H9 (cell line): ENCODE measurements at regions not wholly inside any gene's neighbourhood (a gene's known extent, or its start where the extent isn't known, plus 50 kb on each side); places are given as distances from the start of the nearest gene placed in this dataset.

Source experiments
- DNase-seq: peaks from one replicate; pipeline ENCODE4 v3.0.0-alpha.2; 2017
- H2AFZ ChIP-seq: one replicate; pipeline ENCODE4 v1.6.1; 2013; ENCODE audit warnings: mild to moderate bottlenecking, low read length, control low read depth, moderate library complexity
- H2AK5ac ChIP-seq: 2 replicates; pipeline ENCODE4 v1.6.1; 2013; ENCODE audit warnings: low read length, control low read depth, mixed read lengths; ENCODE audit not compliant: insufficient read length
- H2BK120ac ChIP-seq: one replicate; pipeline ENCODE4 v1.6.1; 2013; ENCODE audit warnings: low read depth, mild to moderate bottlenecking, low read length, control low read depth, inconsistent platforms; ENCODE audit not compliant: poor library complexity, severe bottlenecking
- H2BK12ac ChIP-seq: 2 replicates; pipeline ENCODE4 v1.6.1; 2013; ENCODE audit warnings: low read length, control low read depth, mixed read lengths, low read depth; ENCODE audit not compliant: insufficient read length
- H2BK15ac ChIP-seq: 2 replicates; pipeline ENCODE4 v1.6.1; 2013; ENCODE audit warnings: low read depth, low read length, control low read depth
- H2BK20ac ChIP-seq: one replicate; pipeline ENCODE4 v1.6.1; 2013; ENCODE audit warnings: low read depth, mild to moderate bottlenecking, low read length, control low read depth, inconsistent platforms; ENCODE audit not compliant: poor library complexity, severe bottlenecking
- H2BK5ac ChIP-seq: 2 replicates; pipeline ENCODE4 v1.6.1; 2013; ENCODE audit warnings: low read length, control low read depth, mixed read lengths; ENCODE audit not compliant: insufficient read length
- H3K14ac ChIP-seq: 2 replicates; pipeline ENCODE4 v1.6.1; 2013; ENCODE audit warnings: low read length, control low read depth; ENCODE audit not compliant: insufficient read depth
- H3K18ac ChIP-seq: 2 replicates; pipeline ENCODE4 v1.6.1; 2013; ENCODE audit warnings: low read depth, mild to moderate bottlenecking, mixed read lengths, low read length, control low read depth; ENCODE audit not compliant: insufficient read length
- H3K23ac ChIP-seq: 2 replicates; pipeline ENCODE4 v1.6.1; 2013; ENCODE audit warnings: low read length, control low read depth, mixed read lengths, low read depth; ENCODE audit not compliant: insufficient read length
- H3K23me2 ChIP-seq: 2 replicates; pipeline ENCODE4 v1.6.1; 2013; ENCODE audit warnings: low read depth, mild to moderate bottlenecking, mixed read lengths, low read length, control low read depth; ENCODE audit not compliant: insufficient read length, poor library complexity, severe bottlenecking
- H3K27ac ChIP-seq: 2 replicates; pipeline ENCODE4 v1.5.1; 2013; ENCODE audit warnings: low read length, control low read depth, mixed read lengths, low read depth; ENCODE audit not compliant: insufficient read length
- H3K27me3 ChIP-seq: 2 replicates; pipeline ENCODE4 v1.6.1; 2013; ENCODE audit warnings: low read length, control low read depth, inconsistent platforms; ENCODE audit not compliant: insufficient read depth
- H3K4ac ChIP-seq: 2 replicates; pipeline ENCODE4 v1.6.1; 2013; ENCODE audit warnings: low read depth, mild to moderate bottlenecking, control low read depth, inconsistent platforms, low read length, moderate library complexity
- H3K4me1 ChIP-seq: 2 replicates; pipeline ENCODE4 v1.6.1; 2013; ENCODE audit warnings: low read length, control low read depth, inconsistent platforms; ENCODE audit not compliant: insufficient read depth
- H3K4me2 ChIP-seq: 2 replicates; pipeline ENCODE4 v1.6.1; 2013; ENCODE audit warnings: low read length, control low read depth, mixed read lengths; ENCODE audit not compliant: insufficient read length, insufficient read depth
- H3K56ac ChIP-seq: 2 replicates; pipeline ENCODE4 v1.6.1; 2013; ENCODE audit warnings: low read depth, mild to moderate bottlenecking, mixed read lengths, low read length, control low read depth; ENCODE audit not compliant: insufficient read length
- H3K79me1 ChIP-seq: 2 replicates; pipeline ENCODE4 v1.6.1; 2013; ENCODE audit warnings: low read depth, mild to moderate bottlenecking, moderate library complexity, low read length, control low read depth, inconsistent platforms; ENCODE audit not compliant: insufficient read depth, poor library complexity, severe bottlenecking
- H3K79me2 ChIP-seq: 2 replicates; pipeline ENCODE4 v1.6.1; 2013; ENCODE audit warnings: low read length, control low read depth, inconsistent platforms; ENCODE audit not compliant: insufficient read depth
- H3K9ac ChIP-seq: 2 replicates; pipeline ENCODE4 v1.6.1; 2013; ENCODE audit warnings: low read length, control low read depth, mixed read lengths; ENCODE audit not compliant: insufficient read length; ENCODE audit errors: extremely low read depth
- H3K9me3 ChIP-seq: one replicate; pipeline ENCODE4 v1.6.1; 2013; ENCODE audit warnings: low read depth, low read length, inconsistent platforms; ENCODE audit not compliant: control insufficient read depth
- H3T11ph ChIP-seq: one replicate; pipeline ENCODE4 v1.6.1; 2013; ENCODE audit warnings: mild to moderate bottlenecking, low read length, control low read depth, inconsistent platforms
- H4K20me1 ChIP-seq: one replicate; pipeline ENCODE4 v1.6.1; 2013; ENCODE audit not compliant: control insufficient read depth, insufficient read length, insufficient read depth
- H4K5ac ChIP-seq: 2 replicates; pipeline ENCODE4 v1.6.1; 2013; ENCODE audit warnings: low read depth, mild to moderate bottlenecking, mixed read lengths, low read length, control low read depth; ENCODE audit not compliant: insufficient read length
- H4K8ac ChIP-seq: replicated peaks from 2 replicates; pipeline ENCODE4 v1.6.1; 2013; ENCODE audit warnings: low read length, control low read depth, mixed read lengths, low read depth; ENCODE audit not compliant: insufficient read length
- H4K91ac ChIP-seq: 2 replicates; pipeline ENCODE4 v1.6.1; 2013; ENCODE audit warnings: low read depth, mild to moderate bottlenecking, moderate library complexity, mixed read lengths, low read length, control low read depth; ENCODE audit not compliant: insufficient read length
- H3K27ac Mint-ChIP-seq, 3 experiments: 2 replicates in 2 of 3; 3 replicates in 1 of 3; pipeline ENCODE4 v1.8.0; 2020 to 2021; ENCODE audit warnings: mixed read lengths in 3 of 3, mild to moderate bottlenecking in 1 of 3, moderate library complexity in 1 of 3
- H3K27me3 Mint-ChIP-seq: 2 replicates; pipeline ENCODE4 v1.8.0; 2021; ENCODE audit warnings: low read depth, mild to moderate bottlenecking, moderate library complexity, mixed read lengths
- H3K36me3 Mint-ChIP-seq, 3 experiments: 2 replicates in 2 of 3; 3 replicates in 1 of 3; pipeline ENCODE4 v1.8.0; 2020 to 2021; ENCODE audit warnings: low read depth in 3 of 3, mixed read lengths in 3 of 3; ENCODE audit not compliant: insufficient read depth in 1 of 3
- H3K4me1 Mint-ChIP-seq, 2 experiments: 2 replicates each; pipeline ENCODE4 v1.8.0; 2020; ENCODE audit warnings: mixed read lengths in 2 of 2
- H3K4me3 Mint-ChIP-seq, 2 experiments: 2 replicates in 1 of 2; 3 replicates in 1 of 2; pipeline ENCODE4 v1.8.0; 2020 to 2021; ENCODE audit warnings: mild to moderate bottlenecking in 2 of 2, mixed read lengths in 2 of 2, moderate library complexity in 1 of 2
- H3K9me3 Mint-ChIP-seq, 2 experiments: 2 replicates in 1 of 2; 3 replicates in 1 of 2; pipeline ENCODE4 v1.8.0; 2020; ENCODE audit warnings: mild to moderate bottlenecking in 2 of 2, mixed read lengths in 2 of 2, moderate library complexity in 1 of 2
- CTCF ChIP-seq: fragments of 200-600 bp; sonication (generic); conservative IDR thresholded peaks from 3 replicates; pipeline ENCODE4 v1.8.0; 2021; ENCODE audit warnings: antibody characterized with exemption, mild to moderate bottlenecking
- WGBS: extraction: QIAGEN DNeasy Blood & Tissue Kit; methylation state at CpG from one replicate; pipeline ENCODE4 v1.1.7; 2013; ENCODE audit warnings: missing lambda C conversion rate, low lambda C conversion rate, mixed read lengths; ENCODE audit not compliant: insufficient read length; ENCODE audit errors: extremely low coverage; 5-methylcytosine and 5-hydroxymethylcytosine counted together

DNA sequence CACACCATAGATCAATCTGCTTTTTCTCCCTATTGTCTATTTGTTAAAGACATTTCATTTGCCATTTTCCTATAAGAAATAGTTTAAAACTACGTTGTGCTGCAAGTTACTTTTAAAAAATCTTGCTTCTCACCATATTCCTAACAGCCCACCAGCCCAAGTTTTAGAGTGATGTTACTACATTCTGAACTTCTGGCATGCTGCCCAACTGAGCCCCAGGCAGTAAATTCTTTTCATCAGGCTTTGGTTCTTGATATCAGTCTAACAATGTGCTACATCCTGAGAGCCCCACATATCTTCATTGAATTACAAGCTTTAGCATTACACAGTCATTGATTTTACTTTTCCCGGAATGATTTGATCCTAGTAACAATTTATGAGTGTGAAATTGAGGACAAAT, 283.8 kb upstream of the IL1RAPL1 start:
- Histone ChIP-seq H2BK12ac (no peak overlapping the region), H3K79me2 (no peaks in the 10 kb centered on the region), H4K91ac (no peak overlapping the region), H3K27ac (no peak overlapping the region), H2BK120ac (no peak overlapping the region), H2BK20ac (no peak overlapping the region), H4K20me1 (no peaks in the 10 kb centered on the region), H2BK5ac (no peak overlapping the region), H3K18ac (no peak overlapping the region), H2BK15ac (no peak overlapping the region), H3K27me3 (no peaks in the 10 kb centered on the region), H3K14ac (no peak overlapping the region), H3K9me3 (no peaks in the 10 kb centered on the region), H3K4me1 (no peaks in the 10 kb centered on the region), H3K9ac (no peak overlapping the region), H3K23me2 (no peaks in the 10 kb centered on the region), H3K56ac (no peak overlapping the region), H3K4me2 (no peak overlapping the region), H3T11ph (no peak overlapping the region), H4K8ac (no peak overlapping the region), H2AK5ac (no peak overlapping the region), H2AFZ (no peak overlapping the region), H3K23ac (no peak overlapping the region), H3K79me1 (no peaks in the 10 kb centered on the region), H4K5ac (no peak overlapping the region), H3K4ac (no peak overlapping the region)
- TF ChIP-seq CTCF = no peak
- no peak for DNase-seq
- H3K36me3 Mint-ChIP-seq = peaks cover 0 to under 1% (median 0%) of the 10 kb centered on the region in 3 experiments; a peak in 3 of 7 replicates
- 0 out of 7 replicates have a peak overlapping the region, but pooled peaks of 1 of the 3 experiments have one; percentile 9 for H3K27ac Mint-ChIP-seq
- no peaks in the 10 kb centered on the region for H3K4me1 Mint-ChIP-seq
- WGBS = no CpG with 5 or more reads among the region's 2 CpGs
- H3K9me3 Mint-ChIP-seq = peaks cover 7 to 45% of the 10 kb centered on the region in 2 experiments; a peak in 4 of 5 replicates
- no peaks in the 10 kb centered on the region for H3K27me3 Mint-ChIP-seq
- H3K4me3 Mint-ChIP-seq = no peak overlapping the region
